LNCaP clone FGC (cell line): ENCODE measurements at regions not wholly inside any gene's neighbourhood (a gene's known extent, or its start where the extent isn't known, plus 50 kb on each side); places are given as distances from the start of the nearest gene placed in this dataset.

ENCODE experiments used
- DNase-seq: peaks from one replicate; pipeline ENCODE4 v3.0.0-alpha.2; 2011; ENCODE audit warnings: low read depth
- H3K4me3 ChIP-seq: 2 replicates; pipeline ENCODE4 v1.5.1; 2011; ENCODE audit warnings: mild to moderate bottlenecking, low read depth, low read length, control low read depth
- TF ChIP-seq, protein P1 (sequence below): IDR thresholded peaks from 2 replicates; pipeline ENCODE4 v1.5.1; 2012; ENCODE audit warnings: mild to moderate bottlenecking; ENCODE audit not compliant: control insufficient read depth, insufficient read depth; ENCODE audit errors: extremely low read depth

GRCh38 chr1:30450818-30451233 lies 272.6 kb downstream of the MATN1 start:
- TF ChIP-seq, protein P1, sequence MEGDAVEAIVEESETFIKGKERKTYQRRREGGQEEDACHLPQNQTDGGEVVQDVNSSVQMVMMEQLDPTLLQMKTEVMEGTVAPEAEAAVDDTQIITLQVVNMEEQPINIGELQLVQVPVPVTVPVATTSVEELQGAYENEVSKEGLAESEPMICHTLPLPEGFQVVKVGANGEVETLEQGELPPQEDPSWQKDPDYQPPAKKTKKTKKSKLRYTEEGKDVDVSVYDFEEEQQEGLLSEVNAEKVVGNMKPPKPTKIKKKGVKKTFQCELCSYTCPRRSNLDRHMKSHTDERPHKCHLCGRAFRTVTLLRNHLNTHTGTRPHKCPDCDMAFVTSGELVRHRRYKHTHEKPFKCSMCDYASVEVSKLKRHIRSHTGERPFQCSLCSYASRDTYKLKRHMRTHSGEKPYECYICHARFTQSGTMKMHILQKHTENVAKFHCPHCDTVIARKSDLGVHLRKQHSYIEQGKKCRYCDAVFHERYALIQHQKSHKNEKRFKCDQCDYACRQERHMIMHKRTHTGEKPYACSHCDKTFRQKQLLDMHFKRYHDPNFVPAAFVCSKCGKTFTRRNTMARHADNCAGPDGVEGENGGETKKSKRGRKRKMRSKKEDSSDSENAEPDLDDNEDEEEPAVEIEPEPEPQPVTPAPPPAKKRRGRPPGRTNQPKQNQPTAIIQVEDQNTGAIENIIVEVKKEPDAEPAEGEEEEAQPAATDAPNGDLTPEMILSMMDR, result no peak
- DNase-seq, result no peak

GRCh38 chr1:30450148-30450817 lies 273.1 kb downstream of the MATN1 start:
- H3K4me3 ChIP-seq, result no peak overlapping the region
- DNase-seq, result no peak
- TF ChIP-seq, protein P1, result no peak

More at GRCh38 chr1:30450818-30451233, 272.6 kb downstream of the MATN1 start:
- H3K4me3 ChIP-seq, result no peak overlapping the region

DNA sequence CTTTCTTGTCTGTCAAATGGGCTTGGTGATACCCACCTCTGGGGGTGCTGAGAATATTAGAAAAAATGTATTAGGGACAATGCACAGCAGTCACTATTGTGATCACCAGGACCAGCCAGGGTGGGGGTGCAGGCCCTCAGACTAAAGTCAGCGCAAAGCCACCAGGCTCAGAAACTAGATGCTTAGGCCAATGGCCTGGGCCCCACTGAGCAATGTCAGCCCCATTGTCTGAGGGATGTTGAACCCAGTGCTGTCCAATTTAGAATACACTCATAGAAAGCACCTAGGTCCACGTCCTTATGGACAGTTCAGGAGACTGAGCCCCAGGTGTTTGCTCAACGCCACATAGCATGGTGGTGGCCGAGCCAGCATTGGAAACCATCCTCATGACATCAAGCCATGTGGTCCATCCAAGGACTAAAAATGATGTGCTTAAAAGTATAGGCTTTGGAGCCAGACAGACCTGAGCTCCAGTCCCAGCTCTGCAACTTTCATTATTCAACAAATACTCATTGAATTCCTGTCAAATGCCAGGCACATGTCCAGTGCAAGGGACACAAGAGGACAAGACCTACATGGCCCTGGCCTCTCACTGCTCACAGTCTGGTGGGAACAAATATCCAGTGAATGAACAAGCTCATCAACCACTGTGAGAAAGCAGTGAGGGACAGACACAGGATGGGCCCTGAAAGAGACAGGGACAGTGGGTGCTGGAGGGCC lies 273.8 kb downstream of the MATN1 start:
- H3K4me3 ChIP-seq, result no peak overlapping the region
- TF ChIP-seq, protein P1, result no peak
- no peak for DNase-seq

DNA sequence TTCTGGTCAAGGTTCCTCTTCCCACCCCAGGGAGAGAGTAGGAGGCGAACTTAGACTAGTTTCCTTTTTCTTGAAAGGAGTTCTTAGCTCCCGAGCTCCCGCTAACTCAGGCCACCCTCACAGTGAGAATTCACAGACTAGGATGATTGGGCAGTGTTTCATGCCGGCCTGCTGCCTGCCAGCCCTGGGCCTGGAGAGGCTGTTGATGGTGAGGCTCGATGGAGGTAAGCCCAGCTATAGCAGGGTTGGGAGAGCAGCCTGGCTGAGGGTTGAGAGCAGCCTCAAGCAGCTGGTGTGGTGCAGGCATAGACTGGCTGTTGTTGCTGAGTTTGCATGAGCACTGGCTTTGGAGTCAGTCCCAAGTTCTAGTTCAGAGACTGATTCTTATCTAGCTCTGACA lies 274.4 kb downstream of the MATN1 start:
- no peak overlapping the region for H3K4me3 ChIP-seq
- TF ChIP-seq, protein P1, result no peak
- DNase-seq, result no peak

DNA sequence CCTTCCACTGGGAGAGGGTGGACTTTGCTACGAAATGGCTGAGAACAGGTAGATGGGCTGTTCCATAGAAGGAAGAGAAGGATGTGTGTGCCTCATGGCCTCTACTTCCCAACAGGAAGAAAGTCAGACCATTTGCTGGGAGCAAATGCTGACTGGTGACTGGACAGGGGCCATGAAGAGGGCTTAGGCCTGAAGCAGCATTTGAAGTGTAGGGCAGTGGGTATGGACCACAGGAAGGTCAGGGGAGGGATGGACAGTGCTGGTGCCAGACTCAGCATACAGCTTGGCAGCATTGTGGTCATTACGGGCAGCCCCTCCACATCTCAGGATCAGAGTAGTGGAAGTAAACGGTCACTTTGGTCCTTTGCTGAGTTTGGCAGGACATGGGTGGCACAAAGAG lies 275.7 kb downstream of the MATN1 start:
- H3K4me3 ChIP-seq, result no peak overlapping the region
- DNase-seq, result no peak
- TF ChIP-seq, protein P1, result no peak

DNA sequence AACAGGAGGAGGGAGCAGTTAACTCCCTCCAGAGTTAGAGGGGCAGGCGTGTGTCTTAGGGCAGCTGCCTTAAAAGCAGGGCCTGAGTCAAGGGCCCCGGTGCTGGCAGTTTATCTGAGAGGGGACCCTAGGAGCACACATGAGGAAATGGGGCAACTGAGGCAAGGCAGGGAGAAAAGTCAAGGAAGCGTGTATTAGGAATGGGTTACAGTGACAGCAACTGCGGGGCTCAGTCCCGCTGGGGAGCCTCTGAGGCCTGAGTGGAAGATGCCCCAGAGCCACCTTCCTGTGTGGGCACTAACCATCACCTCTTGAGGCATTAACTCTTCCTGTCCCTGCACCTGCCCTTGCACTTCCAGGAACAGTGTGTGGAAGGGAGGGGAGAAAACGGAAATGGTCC lies 276.3 kb downstream of the MATN1 start:
- TF ChIP-seq, protein P1, result no peak
- DNase-seq, result no peak
- no peak overlapping the region for H3K4me3 ChIP-seq
